Choroid plexus epithelial cell (primary cell): ENCODE measurements at regions not wholly inside any gene's neighbourhood (a gene's known extent, or its start where the extent isn't known, plus 50 kb on each side); places are given as distances from the start of the nearest gene placed in this dataset.

Source experiments
- DNase-seq: peaks from one replicate; pipeline ENCODE4 v3.0.0-alpha.2; 2010; ENCODE audit warnings: low read depth
- H3K4me3 ChIP-seq: 2 replicates; pipeline ENCODE4 v1.5.1; 2011; ENCODE audit warnings: low read depth, mild to moderate bottlenecking, control low read depth, low read length, moderate library complexity
- TF ChIP-seq, protein P1 (sequence below): conservative IDR thresholded peaks from 2 replicates; pipeline ENCODE4 v1.5.1; 2011; ENCODE audit warnings: low read depth, mild to moderate bottlenecking, control low read depth, inconsistent platforms, low read length, moderate library complexity

DNA sequence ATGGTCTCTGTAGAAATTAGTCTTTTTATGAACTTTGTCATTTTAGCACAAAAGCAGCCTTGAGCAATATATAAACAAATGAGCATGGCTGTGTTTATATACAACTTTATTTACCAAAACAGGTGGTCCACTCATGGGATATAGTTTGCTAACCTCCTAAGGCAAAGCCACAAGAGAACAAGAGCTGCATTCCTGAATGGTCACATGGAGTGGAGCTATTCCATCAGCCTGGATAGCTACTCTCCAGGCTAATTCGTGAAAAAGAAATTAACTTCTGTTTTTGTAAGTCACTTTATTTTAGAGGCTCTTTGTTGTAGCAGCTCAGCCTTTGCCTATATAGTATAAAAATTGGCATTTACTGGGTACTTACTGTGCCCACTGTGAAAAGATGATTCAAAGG is 163.3 kb upstream of the FAM78B start:
- DNase-seq = no peak
- no peak overlapping the region for H3K4me3 ChIP-seq
- TF ChIP-seq, protein P1, sequence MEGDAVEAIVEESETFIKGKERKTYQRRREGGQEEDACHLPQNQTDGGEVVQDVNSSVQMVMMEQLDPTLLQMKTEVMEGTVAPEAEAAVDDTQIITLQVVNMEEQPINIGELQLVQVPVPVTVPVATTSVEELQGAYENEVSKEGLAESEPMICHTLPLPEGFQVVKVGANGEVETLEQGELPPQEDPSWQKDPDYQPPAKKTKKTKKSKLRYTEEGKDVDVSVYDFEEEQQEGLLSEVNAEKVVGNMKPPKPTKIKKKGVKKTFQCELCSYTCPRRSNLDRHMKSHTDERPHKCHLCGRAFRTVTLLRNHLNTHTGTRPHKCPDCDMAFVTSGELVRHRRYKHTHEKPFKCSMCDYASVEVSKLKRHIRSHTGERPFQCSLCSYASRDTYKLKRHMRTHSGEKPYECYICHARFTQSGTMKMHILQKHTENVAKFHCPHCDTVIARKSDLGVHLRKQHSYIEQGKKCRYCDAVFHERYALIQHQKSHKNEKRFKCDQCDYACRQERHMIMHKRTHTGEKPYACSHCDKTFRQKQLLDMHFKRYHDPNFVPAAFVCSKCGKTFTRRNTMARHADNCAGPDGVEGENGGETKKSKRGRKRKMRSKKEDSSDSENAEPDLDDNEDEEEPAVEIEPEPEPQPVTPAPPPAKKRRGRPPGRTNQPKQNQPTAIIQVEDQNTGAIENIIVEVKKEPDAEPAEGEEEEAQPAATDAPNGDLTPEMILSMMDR = no peak

DNA sequence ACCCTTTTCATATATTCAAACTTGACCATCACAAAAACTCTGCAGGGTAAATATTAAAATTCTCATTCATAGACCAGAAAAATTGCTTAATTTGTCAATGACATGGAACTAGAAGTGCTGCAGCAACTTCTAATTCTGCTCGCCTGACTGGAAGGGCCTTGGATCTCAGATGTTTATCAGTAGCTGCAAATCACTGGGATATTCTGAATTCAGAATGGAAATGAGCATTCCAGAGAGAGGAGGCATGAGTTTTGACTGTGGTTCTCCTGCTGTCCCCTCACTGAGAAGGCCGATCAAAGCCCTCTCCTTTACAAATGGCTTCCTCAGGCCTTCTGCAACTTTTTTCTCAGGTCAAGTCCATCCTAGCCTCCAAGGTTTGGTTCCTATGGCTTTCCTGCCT is 171.3 kb upstream of the FAM78B start:
- no peak overlapping the region for H3K4me3 ChIP-seq
- TF ChIP-seq, protein P1 = no peak
- no peak for DNase-seq

DNA sequence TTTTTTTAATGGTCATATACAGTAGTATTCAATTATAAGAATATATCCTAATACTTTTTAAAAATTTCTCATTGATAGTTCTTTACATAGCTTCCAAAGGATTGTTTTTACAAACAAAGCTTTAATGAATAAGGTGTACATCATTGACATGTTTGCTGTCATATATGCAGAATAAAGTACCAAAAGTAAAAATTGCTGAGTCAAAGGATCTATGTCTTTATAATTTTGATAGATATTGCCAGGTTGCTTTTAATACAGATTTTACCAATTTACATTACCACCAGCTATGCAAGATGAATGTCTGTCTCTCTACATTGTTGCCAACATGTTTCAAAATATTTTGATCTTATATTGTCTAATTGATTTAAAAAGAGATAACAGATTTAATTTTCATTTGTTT is 173.9 kb upstream of the FAM78B start:
- DNase-seq = no peak
- H3K4me3 ChIP-seq = no peak overlapping the region
- TF ChIP-seq, protein P1 = no peak

DNA sequence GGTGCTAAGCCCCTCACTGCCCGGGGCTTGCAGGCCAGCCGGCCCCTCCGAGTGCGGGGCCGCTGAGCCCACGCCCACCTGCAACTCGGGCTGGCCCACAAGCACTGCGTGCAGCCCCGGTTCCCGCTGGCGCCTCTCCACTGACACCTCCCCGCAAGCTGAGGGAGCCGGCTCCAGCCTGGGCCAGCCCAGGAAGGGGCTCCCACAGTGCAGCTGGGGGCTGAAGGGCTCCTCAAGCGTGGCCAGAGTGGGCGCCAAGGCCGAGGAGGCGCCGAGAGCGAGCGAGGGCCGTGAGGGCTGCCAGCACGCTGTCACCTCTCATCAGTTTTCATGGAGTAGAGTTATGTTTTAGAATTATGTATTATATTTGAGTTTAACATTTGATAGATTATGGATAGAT is 176.5 kb upstream of the FAM78B start:
- no peak overlapping the region for H3K4me3 ChIP-seq
- no peak for DNase-seq
- TF ChIP-seq, protein P1 = no peak

DNA sequence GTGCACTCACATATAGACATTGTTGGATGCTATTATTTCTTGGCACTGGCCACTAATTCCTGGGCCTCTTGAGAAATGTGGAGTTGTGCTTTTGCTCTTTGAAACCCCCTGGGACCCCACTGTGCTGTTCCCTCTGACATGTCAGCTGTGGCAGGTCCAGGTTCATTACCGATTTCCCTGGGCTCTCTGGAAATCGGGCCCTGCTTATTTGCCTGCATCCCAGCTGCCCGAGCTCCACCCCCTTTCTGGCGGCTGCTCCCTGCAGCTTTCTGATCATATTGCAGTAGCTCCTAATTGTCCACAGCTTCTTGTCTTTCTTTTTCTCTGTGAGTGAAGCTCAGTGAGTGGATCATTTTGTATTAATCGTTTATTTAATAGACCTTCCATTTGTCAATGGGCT is 183.7 kb upstream of the FAM78B start:
- no peak overlapping the region for H3K4me3 ChIP-seq
- DNase-seq = no peak
- TF ChIP-seq, protein P1 = no peak

DNA sequence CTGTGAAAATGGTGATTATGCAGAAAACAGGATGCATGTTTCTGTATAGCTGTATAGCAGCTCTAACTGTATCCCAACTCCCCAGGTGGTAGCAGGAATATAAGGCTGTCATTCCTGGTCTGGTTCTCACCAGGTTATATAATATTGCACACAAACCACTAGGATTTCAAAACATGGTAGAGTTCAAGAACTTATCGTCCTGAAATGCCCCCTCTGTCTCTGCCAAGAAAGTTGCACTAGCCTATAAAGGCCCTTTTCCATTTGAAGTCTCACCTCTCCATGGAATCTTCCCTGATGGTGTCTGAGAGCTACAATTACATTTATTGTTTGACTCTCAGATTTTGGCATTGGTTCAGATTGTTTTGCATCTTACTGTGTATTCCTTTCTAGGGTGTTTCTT is 184.9 kb upstream of the FAM78B start:
- TF ChIP-seq, protein P1 = no peak
- no peak for DNase-seq
- H3K4me3 ChIP-seq = no peak overlapping the region

DNA sequence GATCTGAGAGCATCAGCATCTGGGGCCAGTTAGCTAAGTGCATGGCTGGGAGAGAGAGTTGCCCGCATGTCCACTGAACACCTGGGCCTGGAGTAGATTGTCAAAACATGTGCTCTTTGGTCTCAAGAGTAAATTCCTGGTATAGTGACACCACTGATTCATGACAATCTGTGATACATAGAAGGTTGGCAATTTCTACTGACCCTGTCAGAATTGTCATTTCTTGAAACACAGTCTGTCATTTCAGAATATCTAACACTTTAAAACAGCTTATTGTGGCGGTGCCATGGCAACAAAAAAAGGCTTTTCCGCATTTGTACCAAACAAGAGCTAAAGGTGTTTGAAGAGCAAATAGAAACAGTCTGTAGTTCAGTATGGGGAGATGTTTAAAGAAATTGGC is 186.4 kb upstream of the FAM78B start:
- no peak overlapping the region for H3K4me3 ChIP-seq
- TF ChIP-seq, protein P1 = no peak
- no peak for DNase-seq
